NB4 (cell line): ENCODE measurements at regions not wholly inside any gene's neighbourhood (a gene's known extent, or its start where the extent isn't known, plus 50 kb on each side); places are given as distances from the start of the nearest gene placed in this dataset.

Experiments used
- DNase-seq: peaks from one replicate; pipeline ENCODE4 v3.0.0; 2010; ENCODE audit warnings: low read depth
- H3K4me3 ChIP-seq: one replicate; pipeline ENCODE4 v1.5.1; 2011; ENCODE audit warnings: mild to moderate bottlenecking, low read depth, low read length, moderate library complexity
- MYC ChIP-seq: IDR thresholded peaks from 2 replicates; pipeline ENCODE4 v1.6.1; 2011; ENCODE audit warnings: low read depth, low read length
- POLR2A ChIP-seq: IDR thresholded peaks from 2 replicates; pipeline ENCODE4 v1.6.1; 2011; ENCODE audit warnings: mild to moderate bottlenecking; ENCODE audit not compliant: insufficient read length; ENCODE audit errors: extremely low read depth
- TF ChIP-seq, protein P1 (sequence below): IDR thresholded peaks from one replicate; pipeline ENCODE4 v1.5.1; 2012; ENCODE audit warnings: low read depth, low read length
- TF ChIP-seq, protein P2 (sequence below): IDR thresholded peaks from 2 replicates; pipeline ENCODE4 v1.6.1; 2011; ENCODE audit warnings: low read depth, low read length

DNA sequence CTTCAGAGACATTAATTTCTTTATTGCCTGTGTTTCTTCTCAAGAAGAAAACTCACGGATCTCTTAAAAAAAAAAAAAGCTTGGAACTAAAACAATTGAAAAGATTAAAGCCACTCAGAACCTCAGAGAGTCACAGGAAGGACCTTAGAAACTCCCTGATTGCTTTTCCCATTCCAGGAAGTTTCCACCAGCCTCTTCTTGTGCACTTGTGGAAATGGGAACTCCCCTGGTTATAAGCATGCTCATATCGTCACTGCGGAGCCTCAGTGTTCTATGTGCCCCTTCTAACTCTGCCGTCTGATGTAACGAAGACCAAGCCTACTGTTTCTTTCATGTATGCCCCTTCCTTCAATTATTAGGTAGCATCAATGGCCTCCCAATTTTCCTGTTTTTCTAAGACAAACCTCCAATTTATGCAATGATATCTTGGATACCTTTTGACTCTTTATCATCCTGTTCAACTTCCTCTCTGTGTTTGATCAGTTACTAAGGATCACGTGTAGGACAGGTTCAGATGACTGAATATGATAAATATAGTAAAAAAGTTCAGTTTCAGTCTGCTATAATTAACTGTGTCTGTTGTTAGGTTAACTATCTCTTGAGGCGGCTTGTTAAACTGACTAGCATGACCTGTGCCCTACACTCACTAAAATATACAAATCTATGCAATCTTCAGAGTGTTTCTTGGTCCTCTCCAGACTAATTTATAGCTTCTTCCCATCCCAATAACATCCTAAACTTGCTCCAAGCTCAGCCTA is 593.7 kb upstream of the CHAC2 start:
- no peak overlapping the region for H3K4me3 ChIP-seq
- TF ChIP-seq, protein P1, sequence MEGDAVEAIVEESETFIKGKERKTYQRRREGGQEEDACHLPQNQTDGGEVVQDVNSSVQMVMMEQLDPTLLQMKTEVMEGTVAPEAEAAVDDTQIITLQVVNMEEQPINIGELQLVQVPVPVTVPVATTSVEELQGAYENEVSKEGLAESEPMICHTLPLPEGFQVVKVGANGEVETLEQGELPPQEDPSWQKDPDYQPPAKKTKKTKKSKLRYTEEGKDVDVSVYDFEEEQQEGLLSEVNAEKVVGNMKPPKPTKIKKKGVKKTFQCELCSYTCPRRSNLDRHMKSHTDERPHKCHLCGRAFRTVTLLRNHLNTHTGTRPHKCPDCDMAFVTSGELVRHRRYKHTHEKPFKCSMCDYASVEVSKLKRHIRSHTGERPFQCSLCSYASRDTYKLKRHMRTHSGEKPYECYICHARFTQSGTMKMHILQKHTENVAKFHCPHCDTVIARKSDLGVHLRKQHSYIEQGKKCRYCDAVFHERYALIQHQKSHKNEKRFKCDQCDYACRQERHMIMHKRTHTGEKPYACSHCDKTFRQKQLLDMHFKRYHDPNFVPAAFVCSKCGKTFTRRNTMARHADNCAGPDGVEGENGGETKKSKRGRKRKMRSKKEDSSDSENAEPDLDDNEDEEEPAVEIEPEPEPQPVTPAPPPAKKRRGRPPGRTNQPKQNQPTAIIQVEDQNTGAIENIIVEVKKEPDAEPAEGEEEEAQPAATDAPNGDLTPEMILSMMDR = no peak
- TF ChIP-seq, protein P2, sequence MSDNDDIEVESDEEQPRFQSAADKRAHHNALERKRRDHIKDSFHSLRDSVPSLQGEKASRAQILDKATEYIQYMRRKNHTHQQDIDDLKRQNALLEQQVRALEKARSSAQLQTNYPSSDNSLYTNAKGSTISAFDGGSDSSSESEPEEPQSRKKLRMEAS = no peak
- TF ChIP-seq POLR2A = no peak
- no peak for TF ChIP-seq MYC
- DNase-seq = no peak

DNA sequence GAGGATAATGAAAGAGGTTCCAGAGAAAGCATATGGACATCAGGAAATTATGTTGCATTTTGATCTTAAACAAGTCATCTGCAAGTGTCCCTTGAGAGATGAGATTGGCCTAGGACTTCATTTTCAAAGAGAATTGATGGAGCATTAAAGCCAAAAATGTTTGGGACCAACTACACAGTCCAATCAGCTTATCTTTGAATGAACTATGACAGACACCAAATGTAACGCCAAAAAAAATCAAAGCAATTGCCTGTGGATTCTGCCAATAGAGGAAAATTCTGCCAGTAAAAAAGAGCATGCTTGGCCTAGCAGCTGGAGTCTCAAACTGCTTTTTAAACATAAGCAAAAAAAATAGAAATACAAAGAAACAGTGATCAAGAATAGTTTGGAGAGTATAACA is 594.5 kb upstream of the CHAC2 start:
- TF ChIP-seq POLR2A (no peak), MYC (no peak)
- TF ChIP-seq, protein P1 = no peak
- TF ChIP-seq, protein P2 = no peak
- DNase-seq = no peak
- H3K4me3 ChIP-seq = no peak overlapping the region

DNA sequence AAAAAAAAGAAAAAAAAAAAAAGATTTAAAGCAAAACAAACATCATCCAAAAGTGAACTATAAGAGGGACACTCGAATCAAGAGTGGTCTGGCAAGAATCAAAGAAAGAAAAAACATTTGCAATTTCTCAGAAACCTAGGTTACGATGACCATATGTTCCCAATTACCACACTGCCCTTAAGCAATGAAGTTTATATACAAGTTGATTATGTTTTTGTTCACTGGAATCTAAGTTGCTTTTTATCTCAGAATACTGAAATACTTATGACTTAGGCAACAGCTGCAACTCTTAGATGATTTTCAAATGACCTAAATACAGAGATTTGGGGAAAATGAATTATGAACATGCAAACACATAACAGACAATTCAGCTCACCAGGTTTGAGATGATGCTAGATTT is 597.1 kb upstream of the CHAC2 start:
- H3K4me3 ChIP-seq = no peak overlapping the region
- DNase-seq = no peak
- TF ChIP-seq MYC = no peak
- TF ChIP-seq, protein P1 = no peak
- TF ChIP-seq, protein P2 = no peak
- TF ChIP-seq POLR2A = no peak

DNA sequence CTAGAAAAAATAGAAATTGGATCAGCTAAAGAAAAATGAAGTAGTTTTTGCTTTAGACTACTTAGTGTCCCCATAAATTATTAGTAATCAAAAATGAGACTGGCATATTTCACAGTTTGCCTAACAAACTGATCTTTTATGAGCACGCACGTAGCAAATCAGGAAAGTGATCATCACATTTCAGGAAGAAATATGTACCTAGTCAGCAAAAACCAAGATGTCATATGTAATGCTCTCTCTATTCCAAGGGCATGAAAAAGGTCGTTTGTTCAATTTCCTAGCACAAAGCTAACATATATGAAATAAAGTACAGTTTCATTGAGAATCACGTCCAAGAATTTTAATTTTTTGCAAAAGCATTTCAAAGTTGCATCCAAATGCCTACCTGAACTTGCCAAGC is 600.4 kb upstream of the CHAC2 start:
- H3K4me3 ChIP-seq = no peak overlapping the region
- no peak for TF ChIP-seq POLR2A
- TF ChIP-seq MYC = no peak
- TF ChIP-seq, protein P1 = no peak
- TF ChIP-seq, protein P2 = no peak
- DNase-seq = no peak

DNA sequence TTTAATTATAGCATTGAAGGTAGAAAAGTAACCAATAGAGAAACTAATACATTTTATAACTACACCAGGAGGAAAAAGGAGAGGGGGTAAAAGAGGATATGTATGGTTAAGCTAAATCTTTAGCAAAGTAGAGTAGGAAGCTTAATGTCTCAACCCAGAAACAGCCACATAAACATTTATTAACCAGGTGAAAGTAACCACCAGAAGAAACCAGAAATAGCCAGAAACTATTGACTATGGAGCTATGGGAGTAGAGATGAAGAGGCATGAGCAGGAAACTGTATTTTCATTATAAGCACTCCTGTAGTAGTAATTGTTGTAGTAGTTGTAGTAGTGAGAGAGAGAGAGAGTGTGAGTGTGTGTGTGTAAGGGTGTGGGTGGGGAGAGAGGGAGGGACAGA is 617.5 kb upstream of the CHAC2 start:
- H3K4me3 ChIP-seq = no peak overlapping the region
- no peak for DNase-seq
- no peak for TF ChIP-seq MYC
- TF ChIP-seq, protein P2 = no peak
- TF ChIP-seq, protein P1 = no peak
